Astrocyte (in vitro differentiated cells and primary cell): ENCODE measurements at regions not wholly inside any gene's neighbourhood (a gene's known extent, or its start where the extent isn't known, plus 50 kb on each side); places are given as distances from the start of the nearest gene placed in this dataset.

ENCODE experiments used
- DNase-seq: peaks from one replicate; pipeline ENCODE4 v3.0.0-alpha.2; 2010; ENCODE audit warnings: low read depth
- FAIRE-seq: peaks from 2 replicates; lab custom pipeline; 2011; peaks lifted over from hg19 to GRCh38; lab: Jason Lieb, UNC
- H2AFZ ChIP-seq: 2 replicates; pipeline ENCODE4 v1.6.0; 2012; ENCODE audit warnings: low read depth, low read length, inconsistent platforms
- H3K27ac ChIP-seq: 2 replicates; pipeline ENCODE4 v1.5.1; 2011; ENCODE audit warnings: low read depth, low read length, inconsistent platforms
- H3K27me3 ChIP-seq: 2 replicates; pipeline ENCODE4 v1.6.0; 2011; ENCODE audit warnings: low read length, inconsistent platforms; ENCODE audit not compliant: insufficient read depth
- H3K36me3 ChIP-seq: 2 replicates; pipeline ENCODE4 v1.5.1; 2011; ENCODE audit warnings: low read length, inconsistent platforms; ENCODE audit not compliant: insufficient read depth
- H3K4me1 ChIP-seq: 2 replicates; pipeline ENCODE4 v1.5.1; 2011; ENCODE audit warnings: low read length, inconsistent platforms; ENCODE audit not compliant: insufficient read depth
- H3K4me2 ChIP-seq: 2 replicates; pipeline ENCODE4 v1.6.0; 2012; ENCODE audit warnings: low read length, inconsistent platforms
- H3K4me3 ChIP-seq: 2 replicates; pipeline ENCODE4 v1.5.1; 2011; ENCODE audit warnings: low read depth, mild to moderate bottlenecking, low read length, inconsistent platforms; ENCODE audit not compliant: insufficient read depth
- H3K79me2 ChIP-seq: 2 replicates; pipeline ENCODE4 v1.6.0; 2012; ENCODE audit warnings: mild to moderate bottlenecking, low read length, inconsistent platforms; ENCODE audit not compliant: insufficient read depth
- H3K9ac ChIP-seq: 2 replicates; pipeline ENCODE4 v1.6.0; 2012; ENCODE audit warnings: mild to moderate bottlenecking, low read length, inconsistent platforms
- H3K9me3 ChIP-seq: 2 replicates; pipeline ENCODE4 v1.5.1; 2012; ENCODE audit warnings: low read depth, mild to moderate bottlenecking, low read length, inconsistent platforms; ENCODE audit not compliant: insufficient read depth
- H4K20me1 ChIP-seq: 2 replicates; pipeline ENCODE4 v1.6.0; 2012; ENCODE audit warnings: low read length, inconsistent platforms; ENCODE audit not compliant: insufficient read depth
- H3K27ac Mint-ChIP-seq: one replicate; pipeline ENCODE4 v1.8.0; 2021; ENCODE audit warnings: mild to moderate bottlenecking, mixed read lengths; ENCODE audit not compliant: unreplicated experiment
- H3K27me3 Mint-ChIP-seq: one replicate; pipeline ENCODE4 v1.8.0; 2021; ENCODE audit warnings: low read depth, mixed read lengths; ENCODE audit not compliant: unreplicated experiment
- H3K36me3 Mint-ChIP-seq: one replicate; pipeline ENCODE4 v1.8.0; 2021; ENCODE audit warnings: low read depth, mixed read lengths; ENCODE audit not compliant: unreplicated experiment
- H3K4me1 Mint-ChIP-seq: one replicate; pipeline ENCODE4 v1.8.0; 2021; ENCODE audit warnings: low read depth, mixed read lengths; ENCODE audit not compliant: unreplicated experiment
- H3K4me3 Mint-ChIP-seq: one replicate; pipeline ENCODE4 v1.8.0; 2021; ENCODE audit warnings: mild to moderate bottlenecking, moderate library complexity, mixed read lengths; ENCODE audit not compliant: unreplicated experiment
- H3K9me3 Mint-ChIP-seq: one replicate; pipeline ENCODE4 v1.8.0; 2021; ENCODE audit warnings: mild to moderate bottlenecking, mixed read lengths; ENCODE audit not compliant: unreplicated experiment
- EZH2 ChIP-seq: IDR thresholded peaks from 2 replicates; pipeline ENCODE4 v1.6.1; 2012; ENCODE audit warnings: mild to moderate bottlenecking, low read length, inconsistent platforms; ENCODE audit not compliant: insufficient read depth
- TF ChIP-seq, protein P1 (sequence below): IDR thresholded peaks from 2 replicates; pipeline ENCODE4 v1.5.1; 2011; ENCODE audit warnings: low read depth, mild to moderate bottlenecking, inconsistent platforms, low read length, moderate library complexity; ENCODE audit not compliant: insufficient read depth

DNA sequence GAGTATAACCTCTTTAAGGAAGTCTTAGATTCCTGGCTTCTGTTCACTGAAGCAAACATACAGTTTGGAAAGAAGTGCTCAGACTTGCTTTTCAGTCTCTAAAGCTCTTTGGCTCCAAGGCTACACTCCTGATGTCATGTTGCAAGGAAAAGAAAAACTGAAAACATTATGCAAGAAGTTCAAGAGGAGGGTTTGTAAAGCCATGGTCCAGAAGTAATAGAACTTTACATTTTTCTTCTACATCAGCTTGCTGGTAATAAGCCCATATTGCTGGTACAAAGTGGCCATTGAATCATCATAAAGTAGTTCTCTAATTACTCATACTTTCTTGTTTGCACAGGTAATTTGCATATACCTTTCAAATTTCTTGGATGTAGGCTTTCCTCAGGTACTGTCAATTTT is 83.6 kb downstream of the BBS10 start:
- no peak overlapping the region for H2AFZ ChIP-seq
- peak overlapping the region; percentile 18 for H3K27ac Mint-ChIP-seq
- no peak overlapping the region for H3K9ac ChIP-seq
- DNase-seq (no peak), FAIRE-seq (peak; percentile 5)
- H3K9me3 ChIP-seq = no peaks in the 10 kb centered on the region
- no peaks in the 10 kb centered on the region for H3K27me3 Mint-ChIP-seq
- H3K4me2 ChIP-seq = no peak overlapping the region
- peaks cover 54% of the 10 kb centered on the region for H3K79me2 ChIP-seq
- H3K4me1 Mint-ChIP-seq = peaks cover 30% of the 10 kb centered on the region
- no peaks in the 10 kb centered on the region for H3K27me3 ChIP-seq
- no peak overlapping the region for H3K27ac ChIP-seq
- TF ChIP-seq, protein P1, sequence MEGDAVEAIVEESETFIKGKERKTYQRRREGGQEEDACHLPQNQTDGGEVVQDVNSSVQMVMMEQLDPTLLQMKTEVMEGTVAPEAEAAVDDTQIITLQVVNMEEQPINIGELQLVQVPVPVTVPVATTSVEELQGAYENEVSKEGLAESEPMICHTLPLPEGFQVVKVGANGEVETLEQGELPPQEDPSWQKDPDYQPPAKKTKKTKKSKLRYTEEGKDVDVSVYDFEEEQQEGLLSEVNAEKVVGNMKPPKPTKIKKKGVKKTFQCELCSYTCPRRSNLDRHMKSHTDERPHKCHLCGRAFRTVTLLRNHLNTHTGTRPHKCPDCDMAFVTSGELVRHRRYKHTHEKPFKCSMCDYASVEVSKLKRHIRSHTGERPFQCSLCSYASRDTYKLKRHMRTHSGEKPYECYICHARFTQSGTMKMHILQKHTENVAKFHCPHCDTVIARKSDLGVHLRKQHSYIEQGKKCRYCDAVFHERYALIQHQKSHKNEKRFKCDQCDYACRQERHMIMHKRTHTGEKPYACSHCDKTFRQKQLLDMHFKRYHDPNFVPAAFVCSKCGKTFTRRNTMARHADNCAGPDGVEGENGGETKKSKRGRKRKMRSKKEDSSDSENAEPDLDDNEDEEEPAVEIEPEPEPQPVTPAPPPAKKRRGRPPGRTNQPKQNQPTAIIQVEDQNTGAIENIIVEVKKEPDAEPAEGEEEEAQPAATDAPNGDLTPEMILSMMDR = no peak
- TF ChIP-seq EZH2 = no peak
- no peak overlapping the region for H3K4me3 ChIP-seq
- no peaks in the 10 kb centered on the region for H4K20me1 ChIP-seq
- peaks cover 4% of the 10 kb centered on the region for H3K36me3 Mint-ChIP-seq
- peaks cover 35% of the 10 kb centered on the region for H3K4me1 ChIP-seq
- H3K4me3 Mint-ChIP-seq = no peak overlapping the region
- peaks cover 6% of the 10 kb centered on the region for H3K9me3 Mint-ChIP-seq
- no peaks in the 10 kb centered on the region for H3K36me3 ChIP-seq

DNA sequence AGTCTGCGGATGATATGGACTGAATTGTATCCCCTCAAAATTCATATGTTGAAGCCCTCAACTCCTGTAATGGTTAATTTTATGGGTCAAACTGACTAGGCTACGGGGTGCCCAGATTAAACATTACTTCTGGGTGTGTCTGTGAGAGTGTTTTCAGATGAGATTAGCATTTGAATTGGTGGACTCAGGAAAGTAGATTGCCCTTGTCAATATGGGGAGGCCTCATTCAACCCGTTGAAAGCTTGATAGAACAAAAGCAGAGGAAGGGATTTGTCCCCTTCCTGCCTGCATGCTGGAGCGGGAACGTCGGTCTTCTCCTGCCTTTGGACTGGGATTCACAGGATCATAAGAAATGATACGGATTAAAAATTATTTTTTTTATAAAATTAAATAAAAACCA is 84.5 kb downstream of the BBS10 start:
- no peak overlapping the region for H3K4me3 Mint-ChIP-seq
- H3K27ac Mint-ChIP-seq = no peak overlapping the region
- H3K27me3 Mint-ChIP-seq = no peaks in the 10 kb centered on the region
- H3K4me1 Mint-ChIP-seq = peaks cover 38% of the 10 kb centered on the region
- peaks cover 6% of the 10 kb centered on the region for H3K9me3 Mint-ChIP-seq
- H3K9me3 ChIP-seq = no peaks in the 10 kb centered on the region
- peaks cover 44% of the 10 kb centered on the region for H3K4me1 ChIP-seq
- no peak for FAIRE-seq
- H3K36me3 Mint-ChIP-seq = peaks cover 4% of the 10 kb centered on the region
- no peaks in the 10 kb centered on the region for H3K27me3 ChIP-seq
- H3K79me2 ChIP-seq = peaks cover 47% of the 10 kb centered on the region
- H3K27ac ChIP-seq = no peak overlapping the region
- no peak for TF ChIP-seq EZH2
- TF ChIP-seq, protein P1 = no peak
- no peak overlapping the region for H3K4me3 ChIP-seq
- H3K36me3 ChIP-seq = no peaks in the 10 kb centered on the region
- H3K9ac ChIP-seq = no peak overlapping the region
- DNase-seq = no peak
- H2AFZ ChIP-seq = no peak overlapping the region
- no peak overlapping the region for H3K4me2 ChIP-seq
- no peaks in the 10 kb centered on the region for H4K20me1 ChIP-seq

DNA sequence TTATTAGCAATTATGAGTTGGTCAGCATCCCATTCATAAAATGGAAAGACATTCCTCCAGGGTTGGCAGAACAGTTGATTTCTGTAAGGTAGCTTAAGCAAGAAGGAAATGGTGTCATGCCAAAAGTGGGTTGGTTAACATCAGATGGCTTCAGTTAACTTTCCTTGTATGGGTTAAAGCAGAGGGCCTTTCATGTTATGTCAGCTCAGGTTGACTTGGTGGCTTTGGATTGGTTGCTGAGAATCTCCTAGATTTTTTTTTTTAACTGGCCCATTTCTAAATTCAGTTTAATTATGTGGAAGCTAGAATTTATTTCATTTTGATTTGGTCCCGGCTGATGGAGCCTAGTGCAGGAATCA is 87.8 kb downstream of the BBS10 start:
- FAIRE-seq = no peak
- Mint-ChIP-seq H3K36me3 (peaks cover 4% of the 10 kb centered on the region), H3K4me1 (peaks cover 21% of the 10 kb centered on the region), H3K27me3 (no peaks in the 10 kb centered on the region), H3K27ac (no peak overlapping the region), H3K4me3 (peak overlapping the region; percentile 73), H3K9me3 (peaks cover 6% of the 10 kb centered on the region)
- H3K27me3 ChIP-seq = no peaks in the 10 kb centered on the region
- no peaks in the 10 kb centered on the region for H3K36me3 ChIP-seq
- H3K4me1 ChIP-seq = peaks cover 21% of the 10 kb centered on the region
- H3K9me3 ChIP-seq = no peaks in the 10 kb centered on the region
- peak overlapping the region; percentile 77 for H3K27ac ChIP-seq
- no peak overlapping the region for H2AFZ ChIP-seq
- H3K79me2 ChIP-seq = peaks cover 37% of the 10 kb centered on the region
- H3K4me2 ChIP-seq = peak overlapping the region; percentile 82
- TF ChIP-seq, protein P1 = no peak
- no peak for TF ChIP-seq EZH2
- peak overlapping the region; percentile 56 for H3K4me3 ChIP-seq
- peak overlapping the region; percentile 71 for H3K9ac ChIP-seq
- DNase-seq = no peak
- H4K20me1 ChIP-seq = no peaks in the 10 kb centered on the region
